ENCODE measurements at regions not wholly inside any gene's neighbourhood (a gene's known extent, or its start where the extent isn't known, plus 50 kb on each side); places are given as distances from the start of the nearest gene placed in this dataset.
A peak's percentile ranks its signal among the peaks of the same experiment; 100 is the strongest.
"Not testable (repeated sequence)": the region's sequence is repeated elsewhere in the genome, so short reads cannot be mapped to it uniquely, and the experiment has no call there.

DNA sequence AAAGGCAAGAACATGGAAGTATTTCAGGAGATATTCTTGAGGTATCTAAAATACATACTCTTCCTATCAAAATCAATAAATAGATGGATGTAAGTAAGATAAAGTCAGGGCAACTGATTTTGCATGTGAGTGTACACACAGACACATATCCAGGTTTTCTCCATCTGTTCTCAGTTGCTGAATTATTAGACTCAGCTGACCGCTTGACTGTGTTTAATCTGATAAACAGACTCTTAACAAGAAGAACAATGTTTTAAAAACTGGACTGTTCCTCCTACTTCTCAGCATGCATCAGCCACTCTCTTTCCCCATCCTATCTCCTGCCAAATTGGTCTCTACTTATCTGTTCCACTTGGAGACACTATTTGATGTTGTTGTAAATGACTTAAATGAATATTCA is 73.5 kb downstream of the GOLGA8G start:
- no peak for DNase-seq (ENCODE audit: low spot score)

- peak; percentile 49 for DNase-seq (ENCODE audit: low spot score)
These were observed 75.3 kb downstream of the GOLGA8G start for GRCh38 chr15:28457396-28457932.

GRCh38 chr15:28456476-28457395 is 76.0 kb downstream of the GOLGA8G start:
- peak; percentile 57 for DNase-seq (ENCODE audit: low spot score)

- DNase-seq (ENCODE audit: low spot score): not testable (repeated sequence)
These were observed 77.0 kb downstream of the GOLGA8G start for GRCh38 chr15:28455537-28456475.

DNA sequence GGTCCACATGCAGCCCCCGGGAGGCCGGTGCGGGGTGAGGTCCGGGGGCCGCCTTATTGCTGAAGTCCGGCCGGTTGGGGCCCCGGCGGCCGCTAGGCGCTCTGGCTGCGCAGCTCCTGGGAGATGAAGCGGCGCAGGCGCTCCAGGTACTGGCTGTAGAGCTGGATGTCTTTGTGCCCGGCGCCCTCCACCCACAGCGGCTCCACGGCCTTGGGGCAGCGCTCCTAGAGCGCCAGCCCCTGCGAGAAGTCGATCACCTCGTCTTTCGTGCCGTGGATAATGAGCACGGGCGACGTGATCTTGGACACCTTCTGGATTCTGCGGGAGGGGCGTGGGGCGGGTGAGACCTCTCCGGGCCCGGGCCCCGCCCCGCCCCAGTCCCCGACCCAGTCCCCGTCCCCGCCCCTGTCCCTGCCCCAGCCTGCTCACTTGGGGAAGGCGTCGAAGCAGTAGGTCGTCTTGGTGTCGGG is 76.3 kb downstream of the GOLGA8F start:
- DNase-seq (ENCODE audit: low spot score): not testable (repeated sequence)

All from ecto neural progenitor cell (in vitro differentiated cells).